ENCODE measurements at regions not wholly inside any gene's neighbourhood (a gene's known extent, or its start where the extent isn't known, plus 50 kb on each side); places are given as distances from the start of the nearest gene placed in this dataset.

GRCh38 chr11:129739339-129739738, 76.3 kb upstream of the TMEM45B start:
- no peaks in the 10 kb centered on the region for H3K36me3 ChIP-seq
- H3K9me3 ChIP-seq = peaks cover 0 to 3% (median 0%) of the 10 kb centered on the region in 4 donors
- H3K27me3 ChIP-seq = peaks cover 0 to 8% (median 0%) of the 10 kb centered on the region in 3 donors
- TF ChIP-seq CTCF (IDR thresholded peaks at IDR 0.05) = no peak
- TF ChIP-seq POLR2AphosphoS5 (IDR thresholded peaks at IDR 0.05) = no peak
- no peak for DNase-seq
- WGBS, 2 donors = 87 to 88% methylated on average over 4 of the region's 4 CpGs
- H3K4me3 ChIP-seq = no peak overlapping the region
- H3K27ac ChIP-seq = no peak overlapping the region
- H3K4me1 ChIP-seq = no peaks in the 10 kb centered on the region
- intact Hi-C loops (cut with DNase I) = no loop called here

- H3K36me3 ChIP-seq = no peaks in the 10 kb centered on the region
- H3K4me1 ChIP-seq = no peaks in the 10 kb centered on the region
- H3K9me3 ChIP-seq = peaks cover 0 to 3% (median 0%) of the 10 kb centered on the region in 4 donors
- no peak overlapping the region for H3K27ac ChIP-seq
- H3K4me3 ChIP-seq = no peak overlapping the region
- peaks cover 0 to 8% (median 0%) of the 10 kb centered on the region in 3 donors for H3K27me3 ChIP-seq
- intact Hi-C loops (cut with DNase I) = no loop called here
- TF ChIP-seq POLR2AphosphoS5 (IDR thresholded peaks at IDR 0.05) (no peak), POLR2A (IDR thresholded peaks at IDR 0.05) (no peak), EP300 (IDR thresholded peaks at IDR 0.05) (no peak), CTCF (IDR thresholded peaks at IDR 0.05) (no peak)
- no peak for DNase-seq
- WGBS, 2 donors = 94 to 97% methylated on average over 4 of the region's 4 CpGs
Measured at GRCh38 chr11:129740125-129740719, 75.4 kb upstream of the TMEM45B start.

- H3K9me3 ChIP-seq = peaks cover 0 to 3% (median 0%) of the 10 kb centered on the region in 4 donors
- no peaks in the 10 kb centered on the region for H3K4me1 ChIP-seq
- WGBS, 2 donors = 81 to 84% methylated on average over 25 of the region's 25 CpGs
- no peak for DNase-seq
- intact Hi-C loops (cut with DNase I) = no loop called here
- peaks cover 0 to 8% (median 0%) of the 10 kb centered on the region in 3 donors for H3K27me3 ChIP-seq
- TF ChIP-seq POLR2AphosphoS5 (IDR thresholded peaks at IDR 0.05) (no peak), EP300 (IDR thresholded peaks at IDR 0.05) (no peak), POLR2A (IDR thresholded peaks at IDR 0.05) (no peak), CTCF (IDR thresholded peaks at IDR 0.05) (no peak)
- H3K36me3 ChIP-seq = no peaks in the 10 kb centered on the region
- H3K27ac ChIP-seq = no peak overlapping the region
- no peak overlapping the region for H3K4me3 ChIP-seq
Measured at GRCh38 chr11:129743112-129743815, 72.4 kb upstream of the TMEM45B start.

GRCh38 chr11:129747071-129747470, 68.6 kb upstream of the TMEM45B start:
- 84 to 85% methylated on average over 6 of the region's 6 CpGs for WGBS, 2 donors
- no peak overlapping the region for H3K27ac ChIP-seq
- no peak for DNase-seq
- TF ChIP-seq POLR2AphosphoS5 (IDR thresholded peaks at IDR 0.05) (no peak), POLR2A (IDR thresholded peaks at IDR 0.05) (no peak), EP300 (IDR thresholded peaks at IDR 0.05) (no peak), CTCF (IDR thresholded peaks at IDR 0.05) (no peak)
- H3K27me3 ChIP-seq = peaks cover 0 to 4% (median 0%) of the 10 kb centered on the region in 3 donors
- intact Hi-C loops (cut with DNase I) = no loop called here
- peaks cover 0 to 10% (median 6%) of the 10 kb centered on the region in 4 donors for H3K4me1 ChIP-seq
- no peaks in the 10 kb centered on the region for H3K9me3 ChIP-seq
- no peak overlapping the region for H3K4me3 ChIP-seq
- H3K36me3 ChIP-seq = no peaks in the 10 kb centered on the region

Measured in sigmoid colon (tissue), 6 donors.